DMS53 treated with DMSO at 0.1 percent for 48 hours (cell line): ENCODE measurements at regions not wholly inside any gene's neighbourhood (a gene's known extent, or its start where the extent isn't known, plus 50 kb on each side); places are given as distances from the start of the nearest gene placed in this dataset.

Experiments used
- DNase-seq: peaks from one replicate; lab custom pipeline; 2025; ENCODE audit not compliant: unreplicated experiment; lab: John Stamatoyannopoulos, UW

- DNase-seq = no peak
Measured at GRCh38 chr2:146004462-146004861, 1484.5 kb upstream of the ZEB2 start.

- no peak for DNase-seq
Measured at GRCh38 chr2:146003337-146003736, 1483.4 kb upstream of the ZEB2 start.

GRCh38 chr2:145994910-145995309, 1475.0 kb upstream of the ZEB2 start:
- DNase-seq = no peak

- no peak for DNase-seq
Measured at GRCh38 chr2:145992572-145992971, 1472.7 kb upstream of the ZEB2 start.

- DNase-seq = no peak
Measured at GRCh38 chr2:145987793-145988192, 1467.9 kb upstream of the ZEB2 start.

GRCh38 chr2:145985517-145985916, 1465.6 kb upstream of the ZEB2 start:
- no peak for DNase-seq

- DNase-seq = no peak
Measured at GRCh38 chr2:145984580-145984979, 1464.7 kb upstream of the ZEB2 start.

- DNase-seq = no peak
Measured at GRCh38 chr2:145980318-145980717, 1460.4 kb upstream of the ZEB2 start.

GRCh38 chr2:145975406-145975805, 1455.5 kb upstream of the ZEB2 start:
- DNase-seq = no peak

- no peak for DNase-seq
Measured at GRCh38 chr2:145961846-145962245, 1441.9 kb upstream of the ZEB2 start.

- no peak for DNase-seq
Measured at GRCh38 chr2:145960479-145961163, 1440.7 kb upstream of the ZEB2 start.

- DNase-seq = no peak
Measured at GRCh38 chr2:145958611-145959010, 1438.7 kb upstream of the ZEB2 start.

- DNase-seq = no peak
Measured at GRCh38 chr2:145957929-145958328, 1438.0 kb upstream of the ZEB2 start.

- no peak for DNase-seq
Measured at GRCh38 chr2:145939949-145940348, 1420.0 kb upstream of the ZEB2 start.

GRCh38 chr2:145935016-145935415, 1415.1 kb upstream of the ZEB2 start:
- DNase-seq = no peak

GRCh38 chr2:145931781-145932395, 1412.0 kb upstream of the ZEB2 start:
- no peak for DNase-seq

GRCh38 chr2:145930318-145930717, 1410.4 kb upstream of the ZEB2 start:
- DNase-seq = no peak

- DNase-seq = no peak
Measured at GRCh38 chr2:145927131-145927950, 1407.4 kb upstream of the ZEB2 start.

GRCh38 chr2:145925591-145925990, 1405.7 kb upstream of the ZEB2 start:
- DNase-seq = no peak

- no peak for DNase-seq
Measured at GRCh38 chr2:145919477-145919876, 1399.6 kb upstream of the ZEB2 start.

GRCh38 chr2:145918951-145919350, 1399.0 kb upstream of the ZEB2 start:
- no peak for DNase-seq

- DNase-seq = no peak
Measured at GRCh38 chr2:145916799-145917198, 1396.9 kb upstream of the ZEB2 start.
